Muscle layer of duodenum (tissue), 2 donors: ENCODE measurements at regions not wholly inside any gene's neighbourhood (a gene's known extent, or its start where the extent isn't known, plus 50 kb on each side); places are given as distances from the start of the nearest gene placed in this dataset.

ENCODE experiments used
- H3K27ac ChIP-seq: one replicate; pipeline ENCODE4 v1.7.0; 2013; ENCODE audit warnings: mild to moderate bottlenecking, low read length
- H3K27me3 ChIP-seq: one replicate; pipeline ENCODE4 v1.7.0; 2013; ENCODE audit warnings: low read depth, mild to moderate bottlenecking, control low read depth, low read length
- H3K36me3 ChIP-seq, 2 donors: one replicate each; pipeline ENCODE4 v1.7.0; 2013; ENCODE audit warnings: low read length in 2 of 2, control low read depth in 1 of 2, mild to moderate bottlenecking in 1 of 2; ENCODE audit not compliant: insufficient read depth in 2 of 2, control insufficient read depth in 1 of 2
- H3K4me1 ChIP-seq, 2 donors: one replicate each; pipeline ENCODE4 v1.7.0; 2013; ENCODE audit warnings: low read length in 2 of 2, mild to moderate bottlenecking in 2 of 2, control low read depth in 1 of 2, moderate library complexity in 1 of 2; ENCODE audit not compliant: insufficient read depth in 2 of 2, control insufficient read depth in 1 of 2
- H3K4me3 ChIP-seq, 2 donors: one replicate each; pipeline ENCODE4 v1.7.0; 2013; ENCODE audit warnings: low read length in 2 of 2, low read depth in 1 of 2, mild to moderate bottlenecking in 1 of 2
- H3K9me3 ChIP-seq, 2 donors: one replicate each; pipeline ENCODE4 v1.7.0; 2013; ENCODE audit warnings: low read length in 2 of 2, control low read depth in 1 of 2, mild to moderate bottlenecking in 1 of 2; ENCODE audit not compliant: control insufficient read depth in 1 of 2
- donor health status: healthy.

DNA sequence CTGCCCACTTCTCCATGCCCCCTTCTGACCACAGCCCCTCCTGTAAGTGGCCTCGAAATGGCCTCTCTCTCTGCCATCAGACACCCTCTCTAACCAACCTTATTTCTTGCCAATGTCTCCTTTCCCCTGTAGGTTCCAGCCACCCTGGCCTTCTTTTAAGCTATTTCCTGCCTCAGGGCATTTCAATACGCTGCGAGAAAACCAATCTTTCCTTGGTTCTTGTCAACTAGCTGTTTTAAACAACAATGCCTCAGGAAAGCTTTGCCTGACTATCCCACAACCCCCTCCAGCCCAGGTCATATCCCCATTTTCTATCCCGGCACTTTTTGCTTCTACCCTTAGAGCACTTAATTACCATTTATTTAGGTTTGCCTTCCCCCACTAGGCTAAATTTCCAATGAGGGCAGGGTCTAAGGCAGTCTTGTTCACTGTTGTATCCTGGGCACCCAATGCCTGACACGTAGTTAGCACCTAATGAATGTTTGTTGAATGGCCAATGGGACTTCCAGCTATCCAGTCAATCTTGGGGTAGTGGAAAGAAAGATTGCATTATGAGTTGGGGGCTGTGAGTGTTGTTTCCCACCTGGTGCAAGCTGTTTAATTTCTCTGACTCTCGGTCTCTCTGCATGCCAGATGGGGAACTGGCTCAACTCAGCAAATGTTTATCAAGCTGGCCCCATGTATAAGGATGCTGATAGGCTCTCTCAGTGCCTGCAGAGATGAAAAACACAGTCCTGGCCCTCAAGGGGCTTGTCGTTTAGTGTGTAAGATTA lies 291.2 kb downstream of the SRBD1 start:
- no peaks in the 10 kb centered on the region for H3K27me3 ChIP-seq
- H3K4me3 ChIP-seq: no peak overlapping the region
- H3K4me1 ChIP-seq: no peaks in the 10 kb centered on the region
- H3K36me3 ChIP-seq: no peaks in the 10 kb centered on the region
- H3K9me3 ChIP-seq: peaks cover 0 to 10% of the 10 kb centered on the region in 2 donors
- H3K27ac ChIP-seq: no peak overlapping the region

- Histone ChIP-seq H3K27ac (no peak overlapping the region), H3K9me3 (peaks cover 0 to 3% of the 10 kb centered on the region in 2 donors), H3K4me1 (no peaks in the 10 kb centered on the region), H3K36me3 (no peaks in the 10 kb centered on the region), H3K27me3 (no peaks in the 10 kb centered on the region), H3K4me3 (no peak overlapping the region)
Measured at GRCh38 chr2:45318686-45319085, 292.4 kb downstream of the SRBD1 start.

DNA sequence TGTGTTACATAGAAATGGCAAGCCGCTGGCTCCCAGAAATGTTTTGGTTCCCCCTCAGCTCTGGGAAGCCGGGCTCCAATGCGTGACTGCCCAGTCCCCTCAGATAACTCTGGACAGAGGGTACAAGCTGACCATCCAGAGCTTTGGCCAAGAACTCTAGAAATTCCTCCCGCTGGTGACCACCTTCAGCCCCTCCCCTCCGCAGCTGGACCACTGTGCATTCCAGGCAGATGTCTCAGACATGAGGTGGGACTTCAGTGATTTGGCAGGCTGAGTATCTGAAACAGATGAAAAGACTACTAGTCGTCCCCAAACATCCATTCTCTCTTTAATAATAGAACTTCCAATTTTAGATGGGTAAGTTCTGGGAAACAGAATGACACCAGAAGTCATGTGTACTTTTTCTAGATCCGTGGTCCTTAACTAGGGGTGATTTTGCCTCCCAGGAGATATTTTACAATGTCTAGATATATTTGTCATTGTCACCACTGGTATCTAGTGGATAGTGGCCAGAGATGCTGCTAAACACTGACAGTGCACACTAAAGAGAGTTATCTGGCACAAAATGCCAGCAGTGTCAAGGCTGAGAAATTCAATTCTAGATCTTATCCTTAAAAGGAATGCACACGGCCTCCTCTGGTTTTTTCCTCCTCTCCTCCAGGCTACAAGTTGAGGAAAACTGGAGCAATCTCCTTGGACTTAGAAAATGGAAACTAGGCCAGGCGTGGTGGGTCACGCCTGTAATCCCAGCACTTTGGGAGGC lies 294.3 kb downstream of the SRBD1 start:
- H3K36me3 ChIP-seq: no peaks in the 10 kb centered on the region
- H3K4me3 ChIP-seq: no peak overlapping the region
- no peaks in the 10 kb centered on the region for H3K27me3 ChIP-seq
- H3K9me3 ChIP-seq: no peaks in the 10 kb centered on the region
- H3K4me1 ChIP-seq: no peaks in the 10 kb centered on the region
- no peak overlapping the region for H3K27ac ChIP-seq

DNA sequence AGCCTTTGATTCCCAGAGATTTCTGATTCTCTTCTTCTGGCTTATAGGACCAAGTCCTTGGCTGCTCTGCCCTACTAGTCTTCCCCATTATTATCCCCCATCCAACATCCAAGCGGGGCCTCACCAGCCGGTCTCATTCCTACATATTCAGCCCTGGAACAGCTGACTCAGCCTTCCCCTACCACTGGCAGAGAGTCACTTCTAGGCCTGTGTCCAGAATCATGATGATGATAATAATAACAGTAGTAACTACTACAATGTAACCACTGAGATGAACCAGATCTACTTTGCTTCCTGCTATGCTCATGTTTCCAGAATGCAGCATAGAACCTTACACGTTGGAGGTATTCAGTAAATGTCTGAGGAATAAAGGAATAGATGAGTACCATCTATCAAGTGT lies 295.2 kb downstream of the SRBD1 start:
- H3K4me1 ChIP-seq: no peaks in the 10 kb centered on the region
- H3K36me3 ChIP-seq: no peaks in the 10 kb centered on the region
- H3K4me3 ChIP-seq: no peak overlapping the region
- H3K27ac ChIP-seq: no peak overlapping the region
- no peaks in the 10 kb centered on the region for H3K27me3 ChIP-seq
- H3K9me3 ChIP-seq: no peaks in the 10 kb centered on the region

DNA sequence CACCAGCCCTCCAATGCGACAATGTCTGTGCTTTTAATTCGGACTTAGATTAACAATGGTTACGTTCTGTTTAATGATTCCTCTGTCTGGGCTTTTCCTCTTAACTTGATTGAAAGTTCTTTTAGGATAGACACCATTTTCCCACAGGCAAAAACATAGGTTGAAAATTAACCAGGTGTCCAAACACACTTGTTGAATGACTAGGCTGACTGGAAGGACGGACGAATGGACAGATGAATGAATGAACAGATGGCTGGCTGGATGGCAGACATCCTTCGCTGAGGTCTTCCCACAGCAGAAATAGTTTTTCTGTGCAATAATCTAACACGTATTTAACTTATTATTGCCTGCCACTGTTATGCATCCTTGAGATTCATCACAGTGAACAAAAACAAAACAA lies 298.8 kb downstream of the SRBD1 start:
- no peaks in the 10 kb centered on the region for H3K9me3 ChIP-seq
- H3K27ac ChIP-seq: no peak overlapping the region
- no peaks in the 10 kb centered on the region for H3K27me3 ChIP-seq
- no peaks in the 10 kb centered on the region for H3K4me1 ChIP-seq
- H3K36me3 ChIP-seq: no peaks in the 10 kb centered on the region
- H3K4me3 ChIP-seq: no peak overlapping the region

- Histone ChIP-seq H3K36me3 (no peaks in the 10 kb centered on the region), H3K27ac (no peak overlapping the region), H3K9me3 (no peaks in the 10 kb centered on the region), H3K4me1 (no peaks in the 10 kb centered on the region), H3K4me3 (no peak overlapping the region), H3K27me3 (no peaks in the 10 kb centered on the region)
Measured at GRCh38 chr2:45311559-45311958, 299.5 kb downstream of the SRBD1 start.

DNA sequence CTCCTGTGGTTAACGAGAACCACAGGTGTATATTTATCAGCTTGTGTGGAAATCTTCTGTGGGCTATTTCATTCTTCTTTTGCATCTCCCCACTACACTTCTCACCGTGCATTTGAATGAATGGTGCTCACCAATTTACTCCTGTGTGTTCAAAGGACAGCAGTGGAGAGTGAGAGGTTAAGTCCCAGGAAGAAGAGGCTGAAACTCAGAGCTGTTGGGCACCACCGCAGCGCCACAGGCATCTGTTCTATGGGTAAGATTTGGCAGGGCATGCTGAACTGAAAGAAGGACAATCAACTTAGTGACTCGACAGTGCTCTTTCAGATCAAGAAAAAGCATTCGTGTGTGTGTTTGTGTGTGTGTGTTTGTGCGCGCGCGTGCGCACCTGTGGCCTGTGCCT lies 297.9 kb upstream of the SIX2 start:
- Histone ChIP-seq H3K4me3 (no peak overlapping the region), H3K9me3 (no peaks in the 10 kb centered on the region), H3K36me3 (no peaks in the 10 kb centered on the region), H3K27ac (no peak overlapping the region), H3K4me1 (no peaks in the 10 kb centered on the region), H3K27me3 (no peaks in the 10 kb centered on the region)

- Histone ChIP-seq H3K9me3 (no peaks in the 10 kb centered on the region), H3K4me1 (no peaks in the 10 kb centered on the region), H3K27me3 (no peaks in the 10 kb centered on the region), H3K36me3 (no peaks in the 10 kb centered on the region), H3K27ac (no peak overlapping the region), H3K4me3 (no peak overlapping the region)
Measured at GRCh38 chr2:45305599-45305998, 296.3 kb upstream of the SIX2 start.

DNA sequence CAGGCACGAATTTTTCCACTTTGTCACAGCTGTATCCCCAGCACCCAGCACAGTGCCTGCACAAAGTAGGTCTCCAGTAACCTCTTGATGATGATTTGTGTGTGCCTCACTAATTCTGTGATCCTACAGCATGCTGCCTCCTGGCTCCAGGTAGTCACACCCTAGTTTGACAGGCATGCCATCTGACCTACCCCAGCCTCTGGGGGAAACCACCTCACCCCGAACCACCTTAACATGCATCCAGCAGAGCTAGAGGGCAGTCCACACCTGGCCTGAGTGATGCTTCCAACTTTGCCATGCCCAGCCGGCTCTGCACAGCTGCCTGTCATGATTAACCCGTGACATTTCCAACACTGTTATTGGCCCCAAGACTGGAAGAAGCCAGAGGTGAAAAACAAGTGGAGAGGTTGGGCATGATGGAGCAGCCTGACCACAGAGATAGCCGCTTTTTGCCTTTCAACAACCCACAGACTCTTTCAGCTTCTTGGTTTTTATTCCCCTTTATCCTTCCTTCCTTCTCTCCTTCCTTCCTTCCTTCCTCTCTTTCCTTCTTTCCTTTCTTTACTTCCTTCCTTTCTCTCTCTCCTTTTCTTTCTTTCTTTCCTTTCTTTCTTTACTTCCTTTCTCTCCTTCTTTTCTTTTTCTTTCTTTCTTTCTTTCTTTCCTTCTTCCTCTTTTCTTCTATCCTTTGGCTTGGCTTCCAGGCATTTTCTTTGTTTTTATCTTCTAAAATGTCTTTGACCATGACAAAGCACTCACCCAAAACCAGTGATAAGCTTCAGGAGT lies 294.4 kb upstream of the SIX2 start:
- Histone ChIP-seq H3K27me3 (no peaks in the 10 kb centered on the region), H3K4me3 (no peak overlapping the region), H3K27ac (no peak overlapping the region), H3K4me1 (no peaks in the 10 kb centered on the region), H3K9me3 (no peaks in the 10 kb centered on the region), H3K36me3 (no peaks in the 10 kb centered on the region)

DNA sequence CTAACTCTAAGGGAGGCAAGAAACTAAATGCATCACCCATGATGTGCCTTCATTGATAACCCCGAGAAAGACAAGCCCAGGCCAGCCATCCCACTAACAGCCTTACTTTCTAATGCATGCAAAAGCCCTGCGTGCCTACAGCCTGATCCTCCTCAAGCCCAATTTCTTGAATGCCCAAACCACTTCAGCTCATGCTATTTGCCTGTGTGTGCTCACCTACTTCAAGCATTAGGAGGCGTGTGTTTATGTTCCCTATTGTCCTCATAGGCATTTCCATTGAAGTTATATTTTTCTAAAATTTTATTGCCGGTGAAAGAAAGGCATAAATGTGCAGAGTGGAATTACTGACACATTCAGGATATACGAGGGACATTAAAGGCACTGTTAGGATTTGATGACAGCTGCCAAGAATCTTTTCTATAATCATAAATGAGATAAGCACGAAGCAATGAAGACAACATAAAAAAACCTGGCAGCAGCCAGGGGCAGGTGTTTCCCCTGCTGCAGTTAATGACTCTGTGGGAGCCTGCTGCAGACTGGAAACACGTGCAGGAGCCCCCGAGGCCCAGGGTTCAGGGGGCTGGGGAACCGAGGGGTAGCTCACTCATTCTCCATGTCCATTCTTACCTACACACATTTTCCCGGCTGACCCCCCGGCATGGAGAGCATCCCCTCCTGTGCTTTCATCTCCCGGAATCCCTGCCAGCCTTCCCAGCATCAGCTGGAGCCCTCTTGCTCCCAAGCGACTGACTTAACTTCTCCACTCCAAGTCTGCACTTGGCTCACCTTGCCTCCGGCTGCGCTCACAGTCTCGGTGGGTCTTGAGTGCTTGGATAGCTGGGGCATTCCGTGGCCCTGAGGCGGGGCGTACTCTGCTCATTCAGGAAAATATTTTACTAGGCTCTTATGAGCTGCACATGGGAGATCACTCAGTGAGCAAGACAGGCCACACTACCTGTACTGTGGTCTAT lies 292.3 kb upstream of the SIX2 start:
- Histone ChIP-seq H3K27me3 (no peaks in the 10 kb centered on the region), H3K4me3 (no peak overlapping the region), H3K9me3 (no peaks in the 10 kb centered on the region), H3K27ac (no peak overlapping the region), H3K4me1 (no peaks in the 10 kb centered on the region), H3K36me3 (no peaks in the 10 kb centered on the region)
